H1 (cell line): ENCODE measurements at regions not wholly inside any gene's neighbourhood (a gene's known extent, or its start where the extent isn't known, plus 50 kb on each side); places are given as distances from the start of the nearest gene placed in this dataset.

Experiments
- MAFK ChIP-seq: IDR thresholded peaks from 2 replicates; pipeline ENCODE4 v1.6.1; 2012; ENCODE audit warnings: low read depth, mild to moderate bottlenecking, improper control_type of control experiment, low read length
- POLR2A ChIP-seq, 2 experiments: IDR thresholded peaks; 1 replicate in 1 of 2; 2 replicates in 1 of 2; pipeline ENCODE4 v1.6.1; 2011; ENCODE audit warnings: low read depth in 2 of 2, low read length in 2 of 2, mild to moderate bottlenecking in 2 of 2; ENCODE audit errors: control extremely low read depth in 1 of 2

DNA sequence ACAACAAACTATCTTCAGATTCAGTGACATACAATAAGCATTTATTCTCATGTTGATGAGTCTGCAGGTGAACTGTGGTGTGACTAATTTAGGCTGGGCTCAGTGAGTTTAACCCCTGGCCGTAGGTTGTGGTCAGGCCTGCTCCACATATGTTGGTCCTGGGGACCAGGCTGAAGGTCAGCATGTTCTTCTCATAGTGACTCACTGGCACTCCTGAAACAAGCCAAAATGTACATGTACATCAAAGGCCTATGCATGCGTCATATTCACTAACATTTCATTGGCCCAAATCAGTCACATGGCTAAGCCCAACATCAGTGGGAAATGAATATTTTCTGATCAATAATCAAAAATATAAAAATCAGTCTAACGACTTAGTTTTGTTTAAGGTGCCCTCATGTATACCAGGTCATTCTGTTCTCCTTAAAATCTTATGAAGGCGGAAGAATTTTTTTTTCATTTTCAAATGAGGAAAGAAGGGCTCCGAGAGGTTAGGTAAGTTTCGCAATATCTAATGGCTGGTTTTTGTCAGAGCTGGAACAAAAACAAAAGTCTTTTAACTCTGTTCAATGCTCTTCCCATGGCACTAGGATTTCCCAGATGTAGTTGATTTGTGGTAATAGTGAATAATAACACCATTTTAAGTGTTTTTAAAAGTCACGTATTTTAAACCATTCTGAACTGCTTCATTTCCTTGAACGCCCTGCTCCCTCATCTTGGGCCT lies 148.5 kb downstream of the MFSD1 start:
- no peak for TF ChIP-seq POLR2A (IDR thresholded peaks at IDR 0.05; ENCODE audit: control extremely low read depth in 1 of 2, low read depth in 2 of 2, low read length in 2 of 2)
- TF ChIP-seq MAFK: no peak
